Right atrium auricular region (tissue), 2 donors: ENCODE measurements at regions not wholly inside any gene's neighbourhood (a gene's known extent, or its start where the extent isn't known, plus 50 kb on each side); places are given as distances from the start of the nearest gene placed in this dataset.
"Not testable (repeated sequence)": the region's sequence is repeated elsewhere in the genome, so short reads cannot be mapped to it uniquely, and the experiment has no call there.

Source experiments
- DNase-seq: peaks from one replicate; pipeline ENCODE4 v3.0.0-alpha.2; 2019; ENCODE audit warnings: low spot score
- H3K27ac ChIP-seq, 2 donors: fragments of 200-600 bp; sonication (generic); 1 replicate in 1 of 2; 2 replicates in 1 of 2; pipeline ENCODE4 v1.5.1; 2016 to 2019
- H3K27me3 ChIP-seq, 2 donors: fragments of 200-600 bp; sonication (generic); one replicate each; pipeline versions ENCODE4 v1.5.1 to v1.6.0; 2017 to 2019
- H3K36me3 ChIP-seq: fragments of 200-600 bp; sonication (generic); one replicate; pipeline ENCODE4 v1.5.1; 2016
- H3K4me1 ChIP-seq, 2 donors: fragments of 200-600 bp; sonication (generic); one replicate each; pipeline versions ENCODE4 v1.5.1 to v1.6.0; 2017 to 2019
- H3K4me3 ChIP-seq, 2 donors: fragments of 200-600 bp; sonication (generic); 1 replicate in 1 of 2; 2 replicates in 1 of 2; pipeline ENCODE4 v1.5.1; 2017 to 2019; ENCODE audit warnings: mild to moderate bottlenecking in 1 of 2, moderate library complexity in 1 of 2
- H3K9me3 ChIP-seq, 2 donors: fragments of 200-600 bp; sonication (generic); one replicate each; pipeline ENCODE4 v1.5.1; 2019
- CTCF ChIP-seq, 2 donors: fragments of 200-600 bp; sonication (generic); IDR thresholded peaks; one replicate each; pipeline ENCODE4 v1.5.1; 2019; ENCODE audit warnings: antibody characterized with exemption in 2 of 2

- H3K9me3 ChIP-seq, result no peaks in the 10 kb centered on the region
- no peak for DNase-seq
- H3K36me3 ChIP-seq, result no peaks in the 10 kb centered on the region
- H3K27me3 ChIP-seq, result no peaks in the 10 kb centered on the region
- H3K27ac ChIP-seq, result no peak overlapping the region
- H3K4me1 ChIP-seq, result peaks cover 0 to 6% of the 10 kb centered on the region in 2 donors
- no peak overlapping the region for H3K4me3 ChIP-seq
- no peak for TF ChIP-seq CTCF (IDR thresholded peaks at IDR 0.05)
These were observed 125.1 kb upstream of the KCTD7 start for GRCh38 chr7:66503551-66504031.

- Histone ChIP-seq H3K4me3 (no peak overlapping the region), H3K4me1 (peaks cover 0 to 6% of the 10 kb centered on the region in 2 donors), H3K36me3 (no peaks in the 10 kb centered on the region), H3K27ac (no peak overlapping the region), H3K27me3 (no peaks in the 10 kb centered on the region), H3K9me3 (no peaks in the 10 kb centered on the region)
- DNase-seq, result no peak
- no peak for TF ChIP-seq CTCF (IDR thresholded peaks at IDR 0.05)
These were observed 124.5 kb upstream of the KCTD7 start for GRCh38 chr7:66504131-66504530.

- TF ChIP-seq CTCF (IDR thresholded peaks at IDR 0.05), result no peak
- Histone ChIP-seq H3K36me3 (no peaks in the 10 kb centered on the region), H3K4me1 (peaks cover 0 to 6% of the 10 kb centered on the region in 2 donors), H3K27ac (no peak overlapping the region), H3K4me3 (no peak overlapping the region), H3K9me3 (no peaks in the 10 kb centered on the region), H3K27me3 (no peaks in the 10 kb centered on the region)
- DNase-seq, result no peak
These were observed 123.7 kb upstream of the KCTD7 start for GRCh38 chr7:66505009-66505408.

- Histone ChIP-seq H3K27ac (no peak overlapping the region), H3K36me3 (no peaks in the 10 kb centered on the region), H3K4me1 (peaks cover 0 to 6% of the 10 kb centered on the region in 2 donors), H3K4me3 (peak overlapping the region; percentile 25 to 43), H3K27me3 (no peaks in the 10 kb centered on the region), H3K9me3 (no peaks in the 10 kb centered on the region)
- no peak for TF ChIP-seq CTCF (IDR thresholded peaks at IDR 0.05)
- DNase-seq, result no peak
These were observed 122.9 kb upstream of the KCTD7 start for GRCh38 chr7:66505531-66506451.

- H3K9me3 ChIP-seq, H3K4me1 ChIP-seq, DNase-seq, H3K27ac ChIP-seq, H3K27me3 ChIP-seq, H3K36me3 ChIP-seq: not testable (repeated sequence)
- peak overlapping the region in 1 of 2 donors; percentile 43 for H3K4me3 ChIP-seq
These were observed 122.0 kb upstream of the KCTD7 start for GRCh38 chr7:66506703-66507102.

- Histone ChIP-seq H3K4me1 (peaks cover 0 to 6% of the 10 kb centered on the region in 2 donors), H3K27ac (no peak overlapping the region), H3K36me3 (no peaks in the 10 kb centered on the region), H3K27me3 (no peaks in the 10 kb centered on the region), H3K9me3 (no peaks in the 10 kb centered on the region), H3K4me3 (no peak overlapping the region)
- no peak for TF ChIP-seq CTCF (IDR thresholded peaks at IDR 0.05)
- no peak for DNase-seq
These were observed 120.9 kb upstream of the KCTD7 start for GRCh38 chr7:66507764-66508296.
